ENCODE measurements at regions not wholly inside any gene's neighbourhood (a gene's known extent, or its start where the extent isn't known, plus 50 kb on each side); places are given as distances from the start of the nearest gene placed in this dataset.
"Not testable (repeated sequence)": the region's sequence is repeated elsewhere in the genome, so short reads cannot be mapped to it uniquely, and the experiment has no call there.

GRCh38 chr10:109328001-109328400 lies 595.3 kb downstream of the XPNPEP1 start:
- no peak for TF ChIP-seq CTCF (IDR thresholded peaks at IDR 0.05; ENCODE audit: extremely low read depth, missing control alignments)
- no peak for DNase-seq (ENCODE audit: low spot score)

- no peak for TF ChIP-seq CTCF (IDR thresholded peaks at IDR 0.05; ENCODE audit: extremely low read depth, missing control alignments)
- DNase-seq (ENCODE audit: low spot score), result no peak
Measured at GRCh38 chr10:109327266-109327665, 596.0 kb downstream of the XPNPEP1 start.

GRCh38 chr10:109324721-109325120 lies 598.6 kb downstream of the XPNPEP1 start:
- no peak for TF ChIP-seq CTCF (IDR thresholded peaks at IDR 0.05; ENCODE audit: extremely low read depth, missing control alignments)
- DNase-seq (ENCODE audit: low spot score), result no peak

GRCh38 chr10:109317746-109318366 lies 605.5 kb downstream of the XPNPEP1 start:
- TF ChIP-seq CTCF (IDR thresholded peaks at IDR 0.05; ENCODE audit: extremely low read depth, missing control alignments), result no peak
- no peak for DNase-seq (ENCODE audit: low spot score)

- not testable (repeated sequence) for DNase-seq (ENCODE audit: low spot score)
Measured at GRCh38 chr10:109314016-109314415, 609.3 kb downstream of the XPNPEP1 start.

GRCh38 chr10:109312555-109312954 lies 610.8 kb downstream of the XPNPEP1 start:
- not testable (repeated sequence) for DNase-seq (ENCODE audit: low spot score)

- no peak for TF ChIP-seq CTCF (IDR thresholded peaks at IDR 0.05; ENCODE audit: extremely low read depth, missing control alignments)
- no peak for DNase-seq (ENCODE audit: low spot score)
Measured at GRCh38 chr10:109308971-109309370, 614.3 kb downstream of the XPNPEP1 start.

- DNase-seq (ENCODE audit: low spot score), result not testable (repeated sequence)
Measured at GRCh38 chr10:109307102-109307501, 616.2 kb downstream of the XPNPEP1 start.

- TF ChIP-seq CTCF (IDR thresholded peaks at IDR 0.05; ENCODE audit: extremely low read depth, missing control alignments), result no peak
- no peak for DNase-seq (ENCODE audit: low spot score)
Measured at GRCh38 chr10:109306698-109307097, 616.6 kb downstream of the XPNPEP1 start.

All from GM20000 (cell line).